NB4 (cell line): ENCODE measurements at regions not wholly inside any gene's neighbourhood (a gene's known extent, or its start where the extent isn't known, plus 50 kb on each side); places are given as distances from the start of the nearest gene placed in this dataset.

ENCODE experiments used
- CTCF ChIP-seq: IDR thresholded peaks from one replicate; pipeline ENCODE4 v1.5.1; 2012; ENCODE audit warnings: low read depth, low read length
- MYC ChIP-seq: IDR thresholded peaks from 2 replicates; pipeline ENCODE4 v1.6.1; 2011; ENCODE audit warnings: low read depth, low read length
- POLR2A ChIP-seq: IDR thresholded peaks from 2 replicates; pipeline ENCODE4 v1.6.1; 2011; ENCODE audit warnings: mild to moderate bottlenecking; ENCODE audit not compliant: insufficient read length; ENCODE audit errors: extremely low read depth
- TF ChIP-seq, protein P1 (sequence below): IDR thresholded peaks from 2 replicates; pipeline ENCODE4 v1.6.1; 2011; ENCODE audit warnings: low read depth, low read length

DNA sequence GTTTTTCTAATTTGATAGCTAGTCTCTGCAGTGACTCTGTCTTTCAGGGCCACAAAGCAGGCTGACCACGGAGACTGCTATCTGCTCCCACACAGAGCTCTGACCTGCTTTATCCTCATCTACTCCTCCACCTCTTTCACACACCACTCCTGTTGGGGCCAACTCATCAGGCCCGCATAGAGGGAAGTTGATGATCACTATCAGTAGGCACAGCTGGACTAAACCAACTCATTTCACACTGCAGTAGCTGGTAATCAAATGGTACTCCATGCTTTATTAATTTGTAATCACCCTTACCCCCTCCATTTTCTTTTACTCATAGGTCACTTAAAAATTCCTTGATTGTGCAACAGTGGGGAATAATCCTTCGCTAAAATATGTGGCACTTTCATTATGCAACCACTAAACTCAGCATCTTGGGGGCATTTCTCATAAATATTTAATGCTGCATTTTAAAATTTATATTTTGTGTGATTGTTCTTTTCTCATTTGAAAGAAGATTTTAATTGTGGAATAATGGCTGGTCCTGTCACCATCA lies 249.8 kb upstream of the GCFC2 start:
- no peak for TF ChIP-seq CTCF
- no peak for TF ChIP-seq POLR2A
- no peak for TF ChIP-seq MYC
- TF ChIP-seq, protein P1, sequence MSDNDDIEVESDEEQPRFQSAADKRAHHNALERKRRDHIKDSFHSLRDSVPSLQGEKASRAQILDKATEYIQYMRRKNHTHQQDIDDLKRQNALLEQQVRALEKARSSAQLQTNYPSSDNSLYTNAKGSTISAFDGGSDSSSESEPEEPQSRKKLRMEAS = no peak
